Astrocyte (in vitro differentiated cells and primary cell): ENCODE measurements at regions not wholly inside any gene's neighbourhood (a gene's known extent, or its start where the extent isn't known, plus 50 kb on each side); places are given as distances from the start of the nearest gene placed in this dataset.

Experiments
- DNase-seq: peaks from one replicate; pipeline ENCODE4 v3.0.0-alpha.2; 2010; ENCODE audit warnings: low read depth
- FAIRE-seq: peaks from 2 replicates; lab custom pipeline; 2011; peaks lifted over from hg19 to GRCh38; lab: Jason Lieb, UNC
- H2AFZ ChIP-seq: 2 replicates; pipeline ENCODE4 v1.6.0; 2012; ENCODE audit warnings: low read depth, low read length, inconsistent platforms
- H3K27ac ChIP-seq: 2 replicates; pipeline ENCODE4 v1.5.1; 2011; ENCODE audit warnings: low read depth, low read length, inconsistent platforms
- H3K27me3 ChIP-seq: 2 replicates; pipeline ENCODE4 v1.6.0; 2011; ENCODE audit warnings: low read length, inconsistent platforms; ENCODE audit not compliant: insufficient read depth
- H3K36me3 ChIP-seq: 2 replicates; pipeline ENCODE4 v1.5.1; 2011; ENCODE audit warnings: low read length, inconsistent platforms; ENCODE audit not compliant: insufficient read depth
- H3K4me1 ChIP-seq: 2 replicates; pipeline ENCODE4 v1.5.1; 2011; ENCODE audit warnings: low read length, inconsistent platforms; ENCODE audit not compliant: insufficient read depth
- H3K4me2 ChIP-seq: 2 replicates; pipeline ENCODE4 v1.6.0; 2012; ENCODE audit warnings: low read length, inconsistent platforms
- H3K4me3 ChIP-seq: 2 replicates; pipeline ENCODE4 v1.5.1; 2011; ENCODE audit warnings: low read depth, mild to moderate bottlenecking, low read length, inconsistent platforms; ENCODE audit not compliant: insufficient read depth
- H3K79me2 ChIP-seq: 2 replicates; pipeline ENCODE4 v1.6.0; 2012; ENCODE audit warnings: mild to moderate bottlenecking, low read length, inconsistent platforms; ENCODE audit not compliant: insufficient read depth
- H3K9ac ChIP-seq: 2 replicates; pipeline ENCODE4 v1.6.0; 2012; ENCODE audit warnings: mild to moderate bottlenecking, low read length, inconsistent platforms
- H3K9me3 ChIP-seq: 2 replicates; pipeline ENCODE4 v1.5.1; 2012; ENCODE audit warnings: low read depth, mild to moderate bottlenecking, low read length, inconsistent platforms; ENCODE audit not compliant: insufficient read depth
- H4K20me1 ChIP-seq: 2 replicates; pipeline ENCODE4 v1.6.0; 2012; ENCODE audit warnings: low read length, inconsistent platforms; ENCODE audit not compliant: insufficient read depth
- H3K27ac Mint-ChIP-seq: one replicate; pipeline ENCODE4 v1.8.0; 2021; ENCODE audit warnings: mild to moderate bottlenecking, mixed read lengths; ENCODE audit not compliant: unreplicated experiment
- H3K27me3 Mint-ChIP-seq: one replicate; pipeline ENCODE4 v1.8.0; 2021; ENCODE audit warnings: low read depth, mixed read lengths; ENCODE audit not compliant: unreplicated experiment
- H3K36me3 Mint-ChIP-seq: one replicate; pipeline ENCODE4 v1.8.0; 2021; ENCODE audit warnings: low read depth, mixed read lengths; ENCODE audit not compliant: unreplicated experiment
- H3K4me1 Mint-ChIP-seq: one replicate; pipeline ENCODE4 v1.8.0; 2021; ENCODE audit warnings: low read depth, mixed read lengths; ENCODE audit not compliant: unreplicated experiment
- H3K4me3 Mint-ChIP-seq: one replicate; pipeline ENCODE4 v1.8.0; 2021; ENCODE audit warnings: mild to moderate bottlenecking, moderate library complexity, mixed read lengths; ENCODE audit not compliant: unreplicated experiment
- H3K9me3 Mint-ChIP-seq: one replicate; pipeline ENCODE4 v1.8.0; 2021; ENCODE audit warnings: mild to moderate bottlenecking, mixed read lengths; ENCODE audit not compliant: unreplicated experiment
- CTCF ChIP-seq: IDR thresholded peaks from 2 replicates; pipeline ENCODE4 v1.5.1; 2011; ENCODE audit warnings: low read depth, mild to moderate bottlenecking, inconsistent platforms, low read length, moderate library complexity; ENCODE audit not compliant: insufficient read depth
- EZH2 ChIP-seq: IDR thresholded peaks from 2 replicates; pipeline ENCODE4 v1.6.1; 2012; ENCODE audit warnings: mild to moderate bottlenecking, low read length, inconsistent platforms; ENCODE audit not compliant: insufficient read depth

DNA sequence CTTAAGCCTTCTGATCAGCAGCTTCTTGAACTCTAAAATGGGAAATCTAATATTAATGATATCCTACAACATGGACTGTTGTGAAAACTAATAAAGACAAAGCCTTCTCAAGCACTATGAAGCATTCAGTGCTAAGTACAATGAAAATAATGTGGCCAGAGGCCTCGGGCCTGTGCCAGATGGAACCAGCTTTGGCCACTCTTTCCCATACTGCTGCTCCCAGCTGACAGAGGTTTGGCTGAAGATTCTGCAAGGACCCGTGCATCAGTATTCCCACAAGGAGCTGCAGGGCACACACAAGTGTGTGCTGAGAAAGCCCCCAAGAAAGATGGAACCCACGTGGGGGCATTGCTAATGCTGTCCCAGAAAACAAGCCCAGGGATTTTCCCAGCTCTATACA, 60.5 kb upstream of the RPL34 start:
- H3K9me3 Mint-ChIP-seq: peaks cover 2% of the 10 kb centered on the region
- Histone ChIP-seq H3K79me2 (no peaks in the 10 kb centered on the region), H3K9me3 (no peaks in the 10 kb centered on the region), H3K27me3 (no peaks in the 10 kb centered on the region), H4K20me1 (no peaks in the 10 kb centered on the region), H3K36me3 (no peaks in the 10 kb centered on the region), H3K9ac (no peak overlapping the region), H3K4me1 (no peaks in the 10 kb centered on the region), H2AFZ (no peak overlapping the region), H3K4me3 (no peak overlapping the region), H3K27ac (no peak overlapping the region), H3K4me2 (no peak overlapping the region)
- no peak for DNase-seq
- no peaks in the 10 kb centered on the region for H3K27me3 Mint-ChIP-seq
- H3K27ac Mint-ChIP-seq: no peak overlapping the region
- no peaks in the 10 kb centered on the region for H3K36me3 Mint-ChIP-seq
- H3K4me1 Mint-ChIP-seq: peaks cover 27% of the 10 kb centered on the region
- FAIRE-seq: no peak
- no peak overlapping the region for H3K4me3 Mint-ChIP-seq
- TF ChIP-seq CTCF: no peak
- TF ChIP-seq EZH2: no peak

GRCh38 chr4:108559068-108559793, 61.1 kb upstream of the RPL34 start:
- Histone ChIP-seq H3K27me3 (no peaks in the 10 kb centered on the region), H3K9me3 (no peaks in the 10 kb centered on the region), H4K20me1 (no peaks in the 10 kb centered on the region), H3K4me1 (no peaks in the 10 kb centered on the region), H3K27ac (no peak overlapping the region), H3K4me2 (no peak overlapping the region), H3K79me2 (no peaks in the 10 kb centered on the region), H3K36me3 (no peaks in the 10 kb centered on the region), H3K9ac (no peak overlapping the region), H2AFZ (no peak overlapping the region), H3K4me3 (no peak overlapping the region)
- no peak overlapping the region for H3K4me3 Mint-ChIP-seq
- FAIRE-seq (no peak), DNase-seq (no peak)
- H3K27ac Mint-ChIP-seq: no peak overlapping the region
- no peaks in the 10 kb centered on the region for H3K27me3 Mint-ChIP-seq
- no peak for TF ChIP-seq CTCF
- no peak for TF ChIP-seq EZH2
- no peaks in the 10 kb centered on the region for H3K36me3 Mint-ChIP-seq
- H3K4me1 Mint-ChIP-seq: peaks cover 27% of the 10 kb centered on the region
- H3K9me3 Mint-ChIP-seq: peaks cover 2% of the 10 kb centered on the region

- Histone ChIP-seq H3K4me1 (no peaks in the 10 kb centered on the region), H3K27me3 (peaks cover 3% of the 10 kb centered on the region), H2AFZ (no peak overlapping the region), H3K9ac (no peak overlapping the region), H3K79me2 (no peaks in the 10 kb centered on the region), H3K36me3 (no peaks in the 10 kb centered on the region), H3K4me2 (no peak overlapping the region), H3K4me3 (no peak overlapping the region), H3K27ac (no peak overlapping the region), H3K9me3 (no peaks in the 10 kb centered on the region), H4K20me1 (no peaks in the 10 kb centered on the region)
- H3K4me3 Mint-ChIP-seq: no peak overlapping the region
- peaks cover 4% of the 10 kb centered on the region for H3K9me3 Mint-ChIP-seq
- no peak for DNase-seq
- H3K4me1 Mint-ChIP-seq: peaks cover 25% of the 10 kb centered on the region
- TF ChIP-seq EZH2 (no peak), CTCF (no peak)
- FAIRE-seq: no peak
- no peaks in the 10 kb centered on the region for H3K36me3 Mint-ChIP-seq
- no peak overlapping the region for H3K27ac Mint-ChIP-seq
- H3K27me3 Mint-ChIP-seq: peaks cover 3% of the 10 kb centered on the region
Measured at GRCh38 chr4:108556588-108557200, 63.7 kb upstream of the RPL34 start.
